SK-N-SH (cell line): ENCODE measurements at regions not wholly inside any gene's neighbourhood (a gene's known extent, or its start where the extent isn't known, plus 50 kb on each side); places are given as distances from the start of the nearest gene placed in this dataset.

Source experiments
- CTCF ChIA-PET: fragments of 300-600, 350-600 bp; formaldehyde crosslinking; extraction: SDS; loops from one replicate; lab custom pipeline; 2021; lab: Yijun Ruan, JAX
- POLR2A ChIA-PET: fragments of 350-600 bp; sonication (Branson Sonifier 250); formaldehyde crosslinking; extraction: SDS; loops from one replicate; lab custom pipeline; 2020; ENCODE audit warnings: antibody characterized with exemption, inconsistent platforms; lab: Yijun Ruan, JAX
- DNase-seq: peaks from one replicate; pipeline ENCODE4 v3.0.0; 2012
- H2AFZ ChIP-seq: fragments of 200-600 bp; sonication (generic); 2 replicates; pipeline ENCODE4 v1.8.1; 2016; ENCODE audit warnings: antibody characterized with exemption, mild to moderate bottlenecking, low read depth
- H3F3A ChIP-seq: fragments of 200-600 bp; sonication (generic); replicated peaks from 2 replicates; pipeline ENCODE3; 2016; ENCODE audit warnings: antibody characterized with exemption, mild to moderate bottlenecking; ENCODE audit not compliant: insufficient read depth
- H3K27ac ChIP-seq, 2 experiments: fragments of 200-500 bp in 1 of 2; fragments of 200-600 bp in 1 of 2; sonication (Bioruptor generic) in 1 of 2; sonication (generic), shearing (Covaris generic) in 1 of 2; 2 replicates each; pipeline versions ENCODE4 v1.5.1 to v1.6.1; 2014 to 2016; ENCODE audit warnings: low read depth in 2 of 2, inconsistent platforms in 1 of 2, low read length in 1 of 2, mild to moderate bottlenecking in 1 of 2, mixed read lengths in 1 of 2
- H3K27me3 ChIP-seq: fragments of 200-600 bp; sonication (generic), shearing (Covaris generic); 2 replicates; pipeline ENCODE4 v1.6.1; 2016; ENCODE audit warnings: mixed run types; ENCODE audit not compliant: insufficient read depth
- H3K36me3 ChIP-seq, 2 experiments: fragments of 200-500 bp in 1 of 2; fragments of 200-600 bp in 1 of 2; sonication (Bioruptor generic) in 1 of 2; sonication (generic) in 1 of 2; replicated peaks in 1 of 2; 2 replicates each; pipeline versions ENCODE3 to v1.5.1; 2014 to 2016; ENCODE audit warnings: low read length in 1 of 2, mild to moderate bottlenecking in 1 of 2; ENCODE audit not compliant: insufficient read depth in 2 of 2, control insufficient read depth in 1 of 2
- H3K4me1 ChIP-seq, 2 experiments: fragments of 200-500 bp in 1 of 2; fragments of 200-600 bp in 1 of 2; sonication (Bioruptor generic) in 1 of 2; sonication (generic), shearing (Covaris generic) in 1 of 2; 2 replicates each; pipeline versions ENCODE4 v1.5.1 to v1.6.1; 2014 to 2016; ENCODE audit warnings: low read depth in 1 of 2, low read length in 1 of 2, mixed run types in 1 of 2; ENCODE audit not compliant: insufficient read depth in 2 of 2, control insufficient read depth in 1 of 2
- H3K4me2 ChIP-seq: fragments of 200-600 bp; sonication (generic), shearing (Covaris generic); 2 replicates; pipeline ENCODE4 v1.6.1; 2017; ENCODE audit warnings: mixed run types
- H3K4me3 ChIP-seq, 2 experiments: fragments of 200-500 bp in 1 of 2; fragments of 200-600 bp in 1 of 2; sonication (Bioruptor generic) in 1 of 2; sonication (generic), shearing (Covaris generic) in 1 of 2; 2 replicates each; pipeline versions ENCODE4 v1.5.1 to v1.8.1; 2014 to 2016; ENCODE audit warnings: low read depth in 2 of 2, inconsistent platforms in 1 of 2, low read length in 1 of 2, mild to moderate bottlenecking in 1 of 2, mixed read lengths in 1 of 2, moderate library complexity in 1 of 2
- H3K79me2 ChIP-seq: fragments of 200-600 bp; sonication (generic); 2 replicates; pipeline ENCODE4 v1.8.1; 2017; ENCODE audit warnings: mild to moderate bottlenecking; ENCODE audit not compliant: insufficient read depth
- H3K9ac ChIP-seq: fragments of 200-600 bp; sonication (generic); 2 replicates; pipeline ENCODE4 v1.6.1; 2017; ENCODE audit warnings: mixed run types
- H3K9me2 ChIP-seq: fragments of 200-600 bp; sonication (generic); 2 replicates; pipeline ENCODE4 v1.6.1; 2017; ENCODE audit warnings: mixed run types
- H3K9me3 ChIP-seq: fragments of 200-600 bp; sonication (generic); 2 replicates; pipeline ENCODE4 v1.6.1; 2017; ENCODE audit warnings: mixed run types, mild to moderate bottlenecking, moderate library complexity
- H4K20me1 ChIP-seq: fragments of 200-600 bp; sonication (generic); 2 replicates; pipeline ENCODE4 v1.6.1; 2017; ENCODE audit warnings: mild to moderate bottlenecking, mixed run types; ENCODE audit not compliant: insufficient read depth
- EP300 ChIP-seq, 2 experiments: IDR thresholded peaks; 2 replicates each; pipeline versions ENCODE4 v1.4.0 to v1.6.1; 2012; ENCODE audit warnings: borderline replicate concordance in 1 of 2, low read depth in 1 of 2, low read length in 1 of 2
- IRF3 ChIP-seq: fragments of 150-350 bp; IDR thresholded peaks from 2 replicates; pipeline ENCODE4 v1.6.1; 2016; ENCODE audit warnings: mild to moderate bottlenecking, low read depth, low read length
- PBX3 ChIP-seq: IDR thresholded peaks from 2 replicates; pipeline ENCODE4; 2012
- SIN3A ChIP-seq: IDR thresholded peaks from 2 replicates; pipeline ENCODE4 v1.6.1; 2012; ENCODE audit warnings: low read depth, mild to moderate bottlenecking, low read length, moderate library complexity, borderline replicate concordance
- SMC3 ChIP-seq: IDR thresholded peaks from 2 replicates; pipeline ENCODE4 v1.6.1; 2012; ENCODE audit warnings: low read depth, low read length, improper control_type of control experiment
- TCF12 ChIP-seq: IDR thresholded peaks from 2 replicates; pipeline ENCODE4 v1.4.0; 2012
- USF1 ChIP-seq: IDR thresholded peaks from 2 replicates; pipeline ENCODE4 v1.4.0; 2012; ENCODE audit warnings: low read depth, borderline replicate concordance
- YY1 ChIP-seq: IDR thresholded peaks from 2 replicates; pipeline ENCODE4 v1.4.0; 2012; ENCODE audit warnings: low read depth, mild to moderate bottlenecking
- ZBTB33 ChIP-seq: IDR thresholded peaks from 2 replicates; pipeline ENCODE4 v1.4.0; 2012; ENCODE audit warnings: low read depth, borderline replicate concordance
- WGBS: methylation state at CpG from one replicate; pipeline ENCODE4 v1.1.6; 2017; ENCODE audit warnings: low lambda C conversion rate; 5-methylcytosine and 5-hydroxymethylcytosine counted together

- H3K79me2 ChIP-seq: no peaks in the 10 kb centered on the region
- H3K9me3 ChIP-seq: no peaks in the 10 kb centered on the region
- ChIA-PET POLR2A (no interaction called here), CTCF (no interaction called here)
- no peak overlapping the region for H3K4me2 ChIP-seq
- no peak overlapping the region for H2AFZ ChIP-seq
- WGBS: 17% methylated on average over 13 of the region's 15 CpGs
- no peaks in the 10 kb centered on the region for H4K20me1 ChIP-seq
- no peak overlapping the region for H3K4me3 ChIP-seq
- peak; percentile 46 for DNase-seq
- TF ChIP-seq YY1 (no peak), USF1 (no peak), TCF12 (no peak), PBX3 (no peak), SIN3A (no peak), SMC3 (no peak), EP300 (IDR thresholded peaks at IDR 0.05; ENCODE audit: borderline replicate concordance in 1 of 2, low read depth in 1 of 2, low read length in 1 of 2) (no peak), ZBTB33 (no peak)
- TF ChIP-seq, all 33 proteins: peak for 0
- no peaks in the 10 kb centered on the region for H3K36me3 ChIP-seq
- peaks cover 0 to 11% of the 10 kb centered on the region in 2 experiments; a peak in 1 of 4 replicates for H3K4me1 ChIP-seq
- no peaks in the 10 kb centered on the region for H3F3A ChIP-seq
- H3K9ac ChIP-seq: no peak overlapping the region
- H3K9me2 ChIP-seq: no peaks in the 10 kb centered on the region
- H3K27me3 ChIP-seq: no peaks in the 10 kb centered on the region
- no peak overlapping the region for H3K27ac ChIP-seq
Measured at GRCh38 chr12:131407221-131408035, 303.5 kb upstream of the SFSWAP start.

GRCh38 chr12:131408036-131408365, 302.9 kb upstream of the SFSWAP start:
- TF ChIP-seq TCF12: no peak
- TF ChIP-seq IRF3: no peak
- H2AFZ ChIP-seq: no peak overlapping the region
- H3K27ac ChIP-seq: no peak overlapping the region
- WGBS: 18% methylated on average over 4 of the region's 6 CpGs
- no peak overlapping the region for H3K9ac ChIP-seq
- H3K36me3 ChIP-seq: no peaks in the 10 kb centered on the region
- no peaks in the 10 kb centered on the region for H3F3A ChIP-seq
- H3K9me3 ChIP-seq: no peaks in the 10 kb centered on the region
- H3K4me2 ChIP-seq: no peak overlapping the region
- H3K4me3 ChIP-seq: no peak overlapping the region
- H3K79me2 ChIP-seq: no peaks in the 10 kb centered on the region
- peaks cover 0 to 12% of the 10 kb centered on the region in 2 experiments; a peak in 1 of 4 replicates for H3K4me1 ChIP-seq
- no peaks in the 10 kb centered on the region for H4K20me1 ChIP-seq
- DNase-seq: no peak
- CTCF ChIA-PET: interaction anchor here (1.2 kb wide), 1 partner anchor 47 kb away, joined by 3 read pairs; no protein-coding TSS in a partner anchor
- H3K9me2 ChIP-seq: no peaks in the 10 kb centered on the region
- POLR2A ChIA-PET: no interaction called here
- H3K27me3 ChIP-seq: no peaks in the 10 kb centered on the region
